Left ventricle myocardium inferior (tissue), 1 donor: ENCODE measurements at regions not wholly inside any gene's neighbourhood (a gene's known extent, or its start where the extent isn't known, plus 50 kb on each side); places are given as distances from the start of the nearest gene placed in this dataset.

Experiments
- DNase-seq: peaks from one replicate; pipeline ENCODE4 v3.0.0-alpha.2; 2020
- H3K27ac ChIP-seq: fragments of 200-600 bp; replicated peaks from 2 replicates; pipeline ENCODE4 v1.8.0; 2021
- H3K27me3 ChIP-seq: fragments of 200-600 bp; 2 replicates; pipeline ENCODE4 v1.8.0; 2021; ENCODE audit warnings: low read depth
- H3K36me3 ChIP-seq: fragments of 200-600 bp; 2 replicates; pipeline ENCODE4 v1.8.0; 2021
- H3K4me1 ChIP-seq: fragments of 200-600 bp; 2 replicates; pipeline ENCODE4 v1.8.0; 2021
- H3K4me3 ChIP-seq: fragments of 200-600 bp; 2 replicates; pipeline ENCODE4 v1.8.0; 2021; ENCODE audit warnings: mild to moderate bottlenecking, moderate library complexity
- H3K9me3 ChIP-seq: fragments of 200-600 bp; replicated peaks from 2 replicates; pipeline ENCODE4 v1.8.0; 2021
- CTCF ChIP-seq: fragments of 200-600 bp; IDR thresholded peaks from 2 replicates; pipeline ENCODE4 v1.8.0; 2021; ENCODE audit warnings: antibody characterized with exemption, mild to moderate bottlenecking, borderline replicate concordance
- intact Hi-C: fragments of 100-400 bp; cut with micrococcal nuclease; formaldehyde crosslinking; loops from one replicate; pipeline ENCODE4 v1.11.0; 2022
- donor health status: DM: no; HTN: yes; CAD: no; lungs with severe emphysema.

- H3K27ac ChIP-seq, result no peak overlapping the region
- H3K9me3 ChIP-seq, result no peaks in the 10 kb centered on the region
- DNase-seq, result no peak
- H3K4me1 ChIP-seq, result no peaks in the 10 kb centered on the region
- no peak overlapping the region for H3K4me3 ChIP-seq
- no peaks in the 10 kb centered on the region for H3K27me3 ChIP-seq
- intact Hi-C loops, result no loop called here
- no peak for TF ChIP-seq CTCF
- no peaks in the 10 kb centered on the region for H3K36me3 ChIP-seq
Observed at GRCh38 chr10:108421266-108421665, 1256.8 kb upstream of the SORCS1 start.

- Histone ChIP-seq H3K27ac (no peak overlapping the region), H3K4me3 (no peak overlapping the region), H3K27me3 (no peaks in the 10 kb centered on the region), H3K36me3 (no peaks in the 10 kb centered on the region), H3K9me3 (no peaks in the 10 kb centered on the region), H3K4me1 (no peaks in the 10 kb centered on the region)
- intact Hi-C loops, result no loop called here
- no peak for DNase-seq
- TF ChIP-seq CTCF, result no peak
Observed at GRCh38 chr10:108413954-108414353, 1249.4 kb upstream of the SORCS1 start.

- no peaks in the 10 kb centered on the region for H3K27me3 ChIP-seq
- H3K9me3 ChIP-seq, result no peaks in the 10 kb centered on the region
- no peaks in the 10 kb centered on the region for H3K36me3 ChIP-seq
- no peak for TF ChIP-seq CTCF
- intact Hi-C loops, result no loop called here
- DNase-seq, result no peak
- no peaks in the 10 kb centered on the region for H3K4me1 ChIP-seq
- no peak overlapping the region for H3K4me3 ChIP-seq
- H3K27ac ChIP-seq, result no peak overlapping the region
Observed at GRCh38 chr10:108412323-108412722, 1247.8 kb upstream of the SORCS1 start.

GRCh38 chr10:108411894-108412293, 1247.4 kb upstream of the SORCS1 start:
- Histone ChIP-seq H3K36me3 (no peaks in the 10 kb centered on the region), H3K4me3 (no peak overlapping the region), H3K27ac (no peak overlapping the region), H3K9me3 (no peaks in the 10 kb centered on the region), H3K27me3 (no peaks in the 10 kb centered on the region), H3K4me1 (no peaks in the 10 kb centered on the region)
- no peak for DNase-seq
- intact Hi-C loops, result no loop called here
- no peak for TF ChIP-seq CTCF

- DNase-seq, result no peak
- H3K27ac ChIP-seq, result no peak overlapping the region
- H3K36me3 ChIP-seq, result no peaks in the 10 kb centered on the region
- no peaks in the 10 kb centered on the region for H3K27me3 ChIP-seq
- no peak overlapping the region for H3K4me3 ChIP-seq
- no peaks in the 10 kb centered on the region for H3K9me3 ChIP-seq
- TF ChIP-seq CTCF, result no peak
- intact Hi-C loops, result no loop called here
- no peaks in the 10 kb centered on the region for H3K4me1 ChIP-seq
Observed at GRCh38 chr10:108411206-108411605, 1246.7 kb upstream of the SORCS1 start.

- no peak for TF ChIP-seq CTCF
- intact Hi-C loops, result no loop called here
- no peak overlapping the region for H3K4me3 ChIP-seq
- no peaks in the 10 kb centered on the region for H3K27me3 ChIP-seq
- no peaks in the 10 kb centered on the region for H3K4me1 ChIP-seq
- no peaks in the 10 kb centered on the region for H3K36me3 ChIP-seq
- H3K9me3 ChIP-seq, result no peaks in the 10 kb centered on the region
- DNase-seq, result no peak
- no peak overlapping the region for H3K27ac ChIP-seq
Observed at GRCh38 chr10:108410236-108410635, 1245.7 kb upstream of the SORCS1 start.
